ENCODE measurements at regions not wholly inside any gene's neighbourhood (a gene's known extent, or its start where the extent isn't known, plus 50 kb on each side); places are given as distances from the start of the nearest gene placed in this dataset.

DNA sequence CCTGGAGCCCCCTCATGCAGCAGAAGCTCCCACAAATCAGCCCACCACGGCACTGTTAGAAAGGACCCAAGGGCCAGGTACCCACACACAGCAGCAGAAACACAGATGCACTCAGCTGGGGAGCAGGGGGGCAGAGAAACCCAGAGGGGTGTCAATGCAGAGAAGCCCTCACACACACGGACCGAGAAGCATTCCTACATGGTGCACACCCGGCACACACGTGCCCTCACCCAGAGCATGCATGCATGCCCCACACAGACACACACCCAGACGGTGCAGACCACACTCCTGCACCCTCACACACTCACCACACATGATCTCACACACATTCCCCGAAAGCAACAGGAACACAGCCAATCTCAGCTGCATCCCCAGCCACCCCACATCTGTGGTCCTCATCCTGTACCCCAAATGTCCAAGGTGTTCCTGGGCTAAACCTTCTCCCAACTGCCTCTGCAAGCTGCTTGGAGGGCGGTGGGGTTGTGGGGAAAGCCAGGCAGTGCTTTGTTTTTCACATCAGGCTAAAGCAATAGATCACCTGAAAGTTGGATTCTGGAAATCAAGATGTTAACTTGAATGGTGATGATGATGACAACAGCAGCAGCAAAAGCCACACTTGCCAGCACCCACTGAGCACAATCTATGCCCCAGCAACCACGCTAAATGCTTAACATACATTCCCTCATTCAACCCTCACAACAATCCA lies 102.3 kb downstream of the ZFP36L2 start:
- no peak overlapping the region for H2AFZ ChIP-seq
- H3K4me2 ChIP-seq = no peak overlapping the region
- H3K79me2 ChIP-seq (ENCODE audit: low read depth) = no peaks in the 10 kb centered on the region
- H3K36me3 ChIP-seq (ENCODE audit: low read depth) = no peaks in the 10 kb centered on the region
- peaks cover 5% of the 10 kb centered on the region; the same call in 1 of the 2 replicates for H3F3A ChIP-seq (ENCODE audit: insufficient read depth, low read depth)
- DNase-seq = no peak
- intact Hi-C loops (cut with micrococcal nuclease; ENCODE audit: unreplicated experiment) = no loop called here
- no peak overlapping the region for H3K4me3 ChIP-seq
- ChIA-PET CTCF (interaction anchor here (0.5 kb wide), 1 partner anchor 173 kb away, joined by 4 read pairs; no protein-coding TSS in a partner anchor), POLR2A (ENCODE audit: unreplicated experiment) (interaction anchor here (0.7 kb wide), 1 partner anchor 259 kb away, joined by 6 read pairs; no protein-coding TSS in a partner anchor)
- no peaks in the 10 kb centered on the region for H3K9me3 ChIP-seq (ENCODE audit: insufficient read depth, low read depth)
- H3K9me2 ChIP-seq (ENCODE audit: insufficient read depth) = no peaks in the 10 kb centered on the region
- no peaks in the 10 kb centered on the region for H3K27me3 ChIP-seq (ENCODE audit: insufficient read depth, low read depth)
- BruUV-seq (replicated peaks) = no TSS peak
- TF ChIP-seq, protein P1, sequence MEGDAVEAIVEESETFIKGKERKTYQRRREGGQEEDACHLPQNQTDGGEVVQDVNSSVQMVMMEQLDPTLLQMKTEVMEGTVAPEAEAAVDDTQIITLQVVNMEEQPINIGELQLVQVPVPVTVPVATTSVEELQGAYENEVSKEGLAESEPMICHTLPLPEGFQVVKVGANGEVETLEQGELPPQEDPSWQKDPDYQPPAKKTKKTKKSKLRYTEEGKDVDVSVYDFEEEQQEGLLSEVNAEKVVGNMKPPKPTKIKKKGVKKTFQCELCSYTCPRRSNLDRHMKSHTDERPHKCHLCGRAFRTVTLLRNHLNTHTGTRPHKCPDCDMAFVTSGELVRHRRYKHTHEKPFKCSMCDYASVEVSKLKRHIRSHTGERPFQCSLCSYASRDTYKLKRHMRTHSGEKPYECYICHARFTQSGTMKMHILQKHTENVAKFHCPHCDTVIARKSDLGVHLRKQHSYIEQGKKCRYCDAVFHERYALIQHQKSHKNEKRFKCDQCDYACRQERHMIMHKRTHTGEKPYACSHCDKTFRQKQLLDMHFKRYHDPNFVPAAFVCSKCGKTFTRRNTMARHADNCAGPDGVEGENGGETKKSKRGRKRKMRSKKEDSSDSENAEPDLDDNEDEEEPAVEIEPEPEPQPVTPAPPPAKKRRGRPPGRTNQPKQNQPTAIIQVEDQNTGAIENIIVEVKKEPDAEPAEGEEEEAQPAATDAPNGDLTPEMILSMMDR (conservative IDR thresholded peaks at IDR 0.05) = no peak
- no peak for TF ChIP-seq EZH2 (IDR thresholded peaks at IDR 0.05; ENCODE audit: low read depth)
- no peak overlapping the region for H3K27ac ChIP-seq
- peaks cover 12% of the 10 kb centered on the region for H3K4me1 ChIP-seq (replicated peaks; ENCODE audit: insufficient read depth)
- no peaks in the 10 kb centered on the region for H4K20me1 ChIP-seq (ENCODE audit: insufficient read depth)

DNA sequence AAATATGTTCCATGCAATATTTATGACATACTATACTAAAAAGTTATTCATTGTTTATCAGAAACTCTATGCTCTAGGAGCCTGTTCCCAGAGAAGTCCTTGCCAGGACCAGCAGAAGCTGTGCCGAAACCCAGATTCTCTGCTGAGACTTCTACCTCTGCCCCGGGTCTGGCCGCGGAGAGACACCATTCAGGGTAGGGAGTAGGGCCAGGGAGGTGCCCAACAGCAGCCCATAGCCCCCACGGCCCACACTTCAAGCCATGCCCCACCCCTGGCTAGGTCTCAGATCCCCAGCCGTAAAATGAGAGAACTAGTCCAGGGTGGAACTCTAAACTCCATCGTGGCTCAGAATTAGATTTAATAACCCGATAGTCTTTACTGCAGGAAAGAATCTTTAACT lies 102.9 kb downstream of the ZFP36L2 start:
- no peak for DNase-seq
- no peaks in the 10 kb centered on the region for H4K20me1 ChIP-seq (ENCODE audit: insufficient read depth)
- no peaks in the 10 kb centered on the region for H3K36me3 ChIP-seq (ENCODE audit: low read depth)
- H3K27ac ChIP-seq = no peak overlapping the region
- no TSS peak for BruUV-seq (replicated peaks)
- no peaks in the 10 kb centered on the region for H3K9me3 ChIP-seq (ENCODE audit: insufficient read depth, low read depth)
- H3K9me2 ChIP-seq (ENCODE audit: insufficient read depth) = no peaks in the 10 kb centered on the region
- H3F3A ChIP-seq (ENCODE audit: insufficient read depth, low read depth) = peaks cover under 1% of the 10 kb centered on the region; the same call in 1 of the 2 replicates
- H3K27me3 ChIP-seq (ENCODE audit: insufficient read depth, low read depth) = no peaks in the 10 kb centered on the region
- 0 out of 2 replicates have a peak, but pooled peaks cover 6% of the 10 kb centered on the region for H3K4me1 ChIP-seq (replicated peaks; ENCODE audit: insufficient read depth)
- TF ChIP-seq EZH2 (IDR thresholded peaks at IDR 0.05; ENCODE audit: low read depth) = no peak
- TF ChIP-seq, protein P1 (conservative IDR thresholded peaks at IDR 0.05) = no peak
- no peak overlapping the region for H3K4me3 ChIP-seq
- intact Hi-C loops (cut with micrococcal nuclease; ENCODE audit: unreplicated experiment) = no loop called here
- no peaks in the 10 kb centered on the region for H3K79me2 ChIP-seq (ENCODE audit: low read depth)
- ChIA-PET POLR2A (ENCODE audit: unreplicated experiment) (interaction anchor here (0.7 kb wide), 1 partner anchor 258 kb away, joined by 6 read pairs; no protein-coding TSS in a partner anchor), CTCF (no interaction called here)
- H2AFZ ChIP-seq = no peak overlapping the region
- H3K4me2 ChIP-seq = no peak overlapping the region

DNA sequence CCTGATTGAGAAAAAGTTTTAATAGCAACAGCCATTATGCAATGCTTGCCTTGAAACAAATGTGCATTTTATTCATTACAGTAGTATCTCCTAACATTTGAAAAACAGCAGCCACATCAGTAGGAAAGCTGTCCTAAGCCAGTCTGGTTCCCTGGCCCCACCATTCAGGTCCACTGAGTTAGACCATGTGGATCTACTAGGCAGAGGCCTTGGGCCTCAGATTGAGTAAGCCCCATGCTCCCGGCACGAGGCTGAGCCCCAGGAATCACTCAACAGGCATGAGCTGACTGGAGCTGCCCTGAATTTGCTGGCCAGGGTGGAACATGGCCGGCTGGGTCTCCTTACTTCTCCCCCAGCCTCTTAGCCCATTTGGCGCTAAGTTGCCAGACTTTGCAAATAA lies 103.4 kb downstream of the ZFP36L2 start:
- Histone ChIP-seq H3K27ac (no peak overlapping the region), H3K9me2 (ENCODE audit: insufficient read depth) (no peaks in the 10 kb centered on the region), H4K20me1 (ENCODE audit: insufficient read depth) (no peaks in the 10 kb centered on the region), H3K4me1 (replicated peaks; ENCODE audit: insufficient read depth) (0 out of 2 replicates have a peak, but pooled peaks cover 1% of the 10 kb centered on the region), H3K4me2 (no peak overlapping the region), H2AFZ (no peak overlapping the region), H3K9me3 (ENCODE audit: insufficient read depth, low read depth) (no peaks in the 10 kb centered on the region), H3K36me3 (ENCODE audit: low read depth) (no peaks in the 10 kb centered on the region), H3K79me2 (ENCODE audit: low read depth) (no peaks in the 10 kb centered on the region), H3K4me3 (no peak overlapping the region), H3F3A (ENCODE audit: insufficient read depth, low read depth) (no peaks in the 10 kb centered on the region), H3K27me3 (ENCODE audit: insufficient read depth, low read depth) (no peaks in the 10 kb centered on the region)
- no peak for TF ChIP-seq EZH2 (IDR thresholded peaks at IDR 0.05; ENCODE audit: low read depth)
- TF ChIP-seq, protein P1 (conservative IDR thresholded peaks at IDR 0.05) = no peak
- intact Hi-C loops (cut with micrococcal nuclease; ENCODE audit: unreplicated experiment) = no loop called here
- POLR2A ChIA-PET (ENCODE audit: unreplicated experiment) = interaction anchor here (0.7 kb wide), 1 partner anchor 257 kb away, joined by 6 read pairs; no protein-coding TSS in a partner anchor
- no peak for DNase-seq
- BruUV-seq (replicated peaks) = no TSS peak
- CTCF ChIA-PET = no interaction called here

Data from PC-9 (cell line).